DMS53 treated with DMSO at 0.1 percent for 48 hours (cell line): ENCODE measurements at regions not wholly inside any gene's neighbourhood (a gene's known extent, or its start where the extent isn't known, plus 50 kb on each side); places are given as distances from the start of the nearest gene placed in this dataset.

Experiments
- DNase-seq: peaks from one replicate; lab custom pipeline; 2025; ENCODE audit not compliant: unreplicated experiment; lab: John Stamatoyannopoulos, UW

DNA sequence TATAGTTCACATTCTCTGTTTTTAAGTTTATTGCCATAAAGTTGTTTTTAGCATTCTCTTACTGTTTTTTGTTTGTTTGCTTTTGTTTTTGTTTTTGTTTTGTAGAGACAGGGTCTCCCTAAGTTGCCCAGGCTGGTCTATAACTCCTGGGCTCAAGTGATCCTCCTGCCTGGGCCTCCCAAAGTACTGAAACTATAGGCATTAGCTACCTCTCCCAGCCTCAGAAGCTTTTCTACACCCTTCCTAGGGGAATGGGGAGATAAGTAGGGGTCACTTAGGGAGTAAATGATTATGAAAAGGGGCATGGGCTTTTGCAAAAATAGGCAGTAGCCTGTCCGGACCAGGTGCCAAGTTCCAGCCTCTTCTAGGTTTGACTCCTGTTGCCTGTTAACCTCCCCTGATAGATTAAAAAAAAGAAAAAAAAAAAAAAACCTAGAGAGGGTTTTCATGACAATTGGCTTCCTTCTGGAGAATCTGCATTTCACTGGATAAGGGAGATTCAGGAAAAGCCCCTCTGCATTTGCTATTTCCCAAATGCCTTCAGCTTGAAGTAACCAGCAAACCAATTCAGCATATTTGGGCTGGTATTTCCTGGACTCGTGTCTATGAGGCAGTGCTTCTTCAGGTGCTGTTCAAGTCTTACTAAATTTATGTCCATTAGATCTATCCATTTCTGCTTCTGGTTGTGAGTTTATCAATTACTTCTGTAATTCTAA, 216.8 kb downstream of the TM9SF2 start:
- DNase-seq, result no peak

- no peak for DNase-seq
Measured at GRCh38 chr13:99709134-99709533, 207.9 kb downstream of the TM9SF2 start.

DNA sequence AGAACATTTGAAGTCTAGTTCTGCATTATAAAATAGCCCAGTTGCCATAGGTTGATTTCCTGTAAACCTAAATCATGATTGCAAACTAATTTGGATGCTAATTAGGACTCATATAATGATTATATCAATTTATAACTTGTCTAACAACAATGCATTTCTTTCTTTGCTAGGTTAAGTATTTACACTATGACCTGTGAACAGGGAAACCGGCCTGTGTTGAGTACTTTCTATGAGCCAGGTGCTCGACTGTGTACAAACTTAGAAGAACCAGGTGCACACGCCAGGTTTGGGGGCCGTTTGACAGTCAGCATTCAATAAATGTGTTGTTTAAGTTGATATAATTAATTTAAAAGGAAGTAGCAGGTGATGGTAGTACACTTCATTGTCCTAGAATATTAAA, 203.1 kb downstream of the TM9SF2 start:
- peak; percentile 2 for DNase-seq

- no peak for DNase-seq
Measured at GRCh38 chr13:99703908-99704307, 202.6 kb downstream of the TM9SF2 start.

DNA sequence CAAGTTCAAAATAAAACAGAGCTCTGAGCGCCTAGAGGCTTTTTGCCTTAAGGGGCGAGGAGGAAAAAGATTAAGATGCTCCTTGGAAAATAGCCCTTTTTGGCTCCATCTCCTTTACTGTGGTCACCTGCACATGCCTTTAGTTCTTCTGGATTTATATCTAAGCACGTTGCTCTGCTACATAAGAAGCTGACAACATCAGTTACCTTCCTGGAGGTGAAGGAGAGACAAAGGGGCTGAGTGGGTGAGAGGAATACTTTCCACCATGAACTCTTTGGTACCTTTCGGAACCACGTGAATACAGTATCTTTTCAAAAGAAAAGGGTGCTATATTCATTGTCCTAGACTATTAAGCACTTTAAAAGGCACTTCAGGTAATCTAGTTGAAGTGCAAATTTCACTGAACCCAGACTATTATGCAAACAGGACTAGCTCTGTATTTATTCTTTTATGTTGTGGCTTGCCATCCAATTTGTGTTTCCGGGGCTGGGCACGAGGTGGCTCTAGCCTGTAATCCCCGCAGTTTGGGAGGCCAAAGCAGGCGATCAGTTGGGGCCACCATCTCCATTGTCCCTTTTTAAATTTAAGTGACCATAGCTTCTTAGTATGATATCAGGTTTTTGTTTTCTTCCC, 201.5 kb downstream of the TM9SF2 start:
- peak; percentile 7 for DNase-seq

DNA sequence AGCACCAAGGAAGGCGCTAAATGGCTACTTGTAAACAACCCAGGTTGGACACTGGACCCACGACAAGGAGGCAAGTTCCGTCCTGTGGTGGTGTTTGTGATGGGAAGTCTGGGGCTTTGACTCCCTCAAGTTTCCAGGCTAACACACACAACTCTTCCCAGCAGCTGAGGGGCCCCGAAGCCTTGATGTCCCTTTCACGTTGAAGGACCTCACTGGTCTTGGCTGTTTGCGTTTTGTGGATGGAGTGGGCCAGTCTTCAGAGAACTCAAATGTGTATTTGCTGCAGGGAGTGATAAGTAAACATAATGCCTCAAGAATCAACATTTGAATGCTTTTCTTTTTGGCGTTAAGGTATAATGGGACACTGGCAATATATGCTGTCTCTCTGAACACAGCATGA, 199.2 kb downstream of the TM9SF2 start:
- DNase-seq, result no peak

DNA sequence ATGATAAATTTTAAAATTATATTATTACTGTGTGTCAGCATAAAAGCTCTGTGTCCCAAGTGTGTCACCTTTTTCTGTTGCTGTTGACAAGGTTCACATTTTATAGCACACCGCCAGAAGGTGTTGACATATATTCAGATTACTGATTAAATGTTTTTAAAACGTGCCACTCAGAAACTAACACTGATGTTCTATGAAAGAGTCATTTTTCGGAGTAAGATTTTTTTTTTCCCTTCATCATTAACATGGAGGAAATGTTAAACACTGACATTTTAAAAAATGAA, 197.5 kb downstream of the TM9SF2 start:
- no peak for DNase-seq

DNA sequence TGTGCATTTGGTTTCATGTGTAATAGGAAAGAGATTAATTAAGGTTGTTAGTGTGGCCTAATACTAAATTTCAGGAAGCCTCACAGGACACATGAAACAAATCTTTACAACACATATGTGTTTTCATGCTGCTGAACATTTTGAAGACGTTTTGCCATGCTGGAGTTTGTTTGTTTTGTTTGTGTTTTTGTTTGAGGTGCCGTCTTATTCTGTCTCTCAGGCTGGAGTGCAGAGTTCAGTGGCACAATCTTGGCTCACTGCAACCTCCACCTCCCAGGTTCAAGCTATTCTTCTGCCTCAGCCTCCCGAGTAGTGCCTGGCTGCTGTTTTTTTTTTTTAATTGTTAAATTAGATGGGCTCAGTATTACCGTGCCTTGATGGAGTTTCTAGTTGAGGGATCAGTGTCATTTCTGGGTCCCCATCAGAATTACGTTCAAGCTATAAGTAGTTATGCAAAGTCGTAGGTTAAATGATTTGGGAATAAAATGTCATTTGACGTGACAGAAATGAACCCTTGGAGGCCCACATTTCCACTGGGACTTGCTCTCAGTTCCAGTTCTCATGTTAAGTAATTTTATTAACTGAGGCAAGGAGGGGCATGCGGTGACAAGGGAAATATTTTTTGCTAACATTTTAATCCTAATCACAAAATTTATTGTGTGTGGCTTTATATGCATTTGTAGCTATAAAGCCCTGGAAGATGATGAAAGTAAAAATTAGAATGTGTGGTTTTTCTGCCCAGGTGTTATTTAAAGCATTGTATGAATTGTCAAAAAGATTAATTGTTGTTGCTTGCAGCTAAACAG, 196.9 kb downstream of the TM9SF2 start:
- no peak for DNase-seq

GRCh38 chr13:99695857-99696256, 194.6 kb downstream of the TM9SF2 start:
- no peak for DNase-seq

GRCh38 chr13:99693852-99694611, 192.8 kb downstream of the TM9SF2 start:
- no peak for DNase-seq

GRCh38 chr13:99693351-99693750, 192.1 kb downstream of the TM9SF2 start:
- no peak for DNase-seq

- no peak for DNase-seq
Measured at GRCh38 chr13:99692854-99693253, 191.6 kb downstream of the TM9SF2 start.

GRCh38 chr13:99691552-99691951, 190.3 kb downstream of the TM9SF2 start:
- no peak for DNase-seq

GRCh38 chr13:99690426-99691174, 189.3 kb downstream of the TM9SF2 start:
- DNase-seq, result no peak

DNA sequence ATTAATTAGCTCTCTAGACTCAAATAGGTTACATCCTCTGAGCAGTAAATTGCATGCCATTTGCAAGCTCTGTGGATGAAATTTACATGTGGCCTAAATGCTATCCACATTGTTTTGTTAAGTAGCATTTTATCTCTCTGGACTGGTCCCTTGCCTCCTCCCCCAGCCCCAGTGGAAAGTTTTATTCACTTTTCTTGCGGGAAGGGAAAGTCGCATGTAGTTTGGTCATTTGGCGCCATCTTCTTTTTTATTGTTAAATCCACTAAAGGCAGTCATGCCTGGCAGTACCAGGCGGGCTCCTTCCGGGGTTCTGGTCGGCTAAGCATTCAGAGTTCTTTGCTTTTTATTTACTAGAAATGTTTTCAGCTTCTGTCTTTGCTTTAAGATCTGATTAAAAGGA, 188.7 kb downstream of the TM9SF2 start:
- no peak for DNase-seq

DNA sequence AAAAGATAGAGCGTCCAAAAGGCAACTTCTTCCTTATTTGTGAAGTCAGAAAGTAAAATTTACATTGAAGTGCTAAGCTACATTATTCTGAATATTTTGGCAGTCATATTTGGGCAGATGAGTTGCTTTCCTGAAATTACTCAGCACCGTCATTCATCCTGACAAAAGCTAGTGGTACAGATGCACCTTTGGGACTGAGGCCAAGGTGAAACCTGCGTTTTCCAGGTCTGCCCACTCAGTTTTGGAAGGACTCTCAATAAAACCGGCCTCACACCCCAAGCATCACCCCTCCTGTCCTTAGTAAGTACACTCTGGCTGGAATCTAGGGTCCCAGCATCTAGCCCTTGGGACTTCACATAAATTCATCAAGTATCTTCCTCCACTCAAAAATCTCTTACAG, 187.5 kb downstream of the TM9SF2 start:
- DNase-seq, result no peak

- no peak for DNase-seq
Measured at GRCh38 chr13:99687723-99688397, 186.6 kb downstream of the TM9SF2 start.

DNA sequence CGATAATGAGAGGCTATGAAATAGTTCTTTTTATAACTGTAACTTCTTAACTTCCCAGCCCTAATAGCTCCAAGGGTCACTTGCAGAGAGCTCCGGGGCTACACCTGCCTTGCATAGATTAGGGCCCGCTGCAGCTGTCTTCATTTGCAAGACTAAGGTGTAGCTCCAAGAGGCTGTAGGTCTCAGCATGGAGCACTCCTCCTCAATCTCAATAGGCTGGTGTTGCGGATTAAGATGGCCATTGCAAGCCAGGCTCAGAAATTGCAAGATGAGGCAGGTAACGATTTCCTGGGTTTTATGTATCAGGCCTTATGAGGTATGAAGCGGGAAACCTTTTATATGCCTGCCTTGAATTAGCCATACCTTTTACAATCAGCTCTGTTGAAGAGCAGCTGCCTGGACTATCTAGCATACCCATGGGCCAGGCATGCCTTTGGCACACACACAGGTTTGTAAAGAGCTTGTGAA, 185.7 kb downstream of the TM9SF2 start:
- DNase-seq, result no peak

GRCh38 chr13:99686157-99686572, 184.9 kb downstream of the TM9SF2 start:
- DNase-seq, result no peak

- DNase-seq, result no peak
Measured at GRCh38 chr13:99681695-99682094, 180.4 kb downstream of the TM9SF2 start.
